H1 (cell line): ENCODE measurements at regions not wholly inside any gene's neighbourhood (a gene's known extent, or its start where the extent isn't known, plus 50 kb on each side); places are given as distances from the start of the nearest gene placed in this dataset.

Experiments used
- CTCF ChIA-PET: fragments of 300-600 bp; sonication (Branson Sonifier 250); formaldehyde crosslinking; loops from one replicate; lab custom pipeline; 2021; ENCODE audit not compliant: partially characterized antibody; lab: Charles Lee
- POLR2A ChIA-PET: fragments of 300-600 bp; sonication (Branson Sonifier 250); formaldehyde crosslinking; loops from one replicate; lab custom pipeline; 2021; ENCODE audit warnings: inconsistent platforms; ENCODE audit not compliant: partially characterized antibody; lab: Charles Lee
- DNase-seq, 2 experiments: peaks; one replicate each; pipeline versions ENCODE4 v3.0.0 to v3.0.0-alpha.2; 2010 to 2022; ENCODE audit warnings: low spot score in 2 of 2, low read depth in 1 of 2, mixed read lengths in 1 of 2
- FAIRE-seq: peaks from 2 replicates; lab custom pipeline; 2011; peaks lifted over from hg19 to GRCh38; lab: Jason Lieb, UNC
- H2AFZ ChIP-seq: 2 replicates; pipeline ENCODE4 v1.8.1; 2012; ENCODE audit warnings: low read length, inconsistent platforms
- H2AK5ac ChIP-seq: 2 replicates; pipeline ENCODE4 v1.6.1; 2013; ENCODE audit warnings: low read depth, low read length
- H2BK120ac ChIP-seq: replicated peaks from 2 replicates; pipeline ENCODE3; 2013; ENCODE audit warnings: low read depth, low read length, inconsistent platforms
- H2BK12ac ChIP-seq: 2 replicates; pipeline ENCODE4 v1.6.1; 2013; ENCODE audit warnings: low read depth, low read length
- H2BK15ac ChIP-seq: 2 replicates; pipeline ENCODE4 v1.6.1; 2013; ENCODE audit warnings: low read length
- H2BK20ac ChIP-seq: 2 replicates; pipeline ENCODE4 v1.6.1; 2013; ENCODE audit warnings: low read length
- H2BK5ac ChIP-seq: 2 replicates; pipeline ENCODE4 v1.6.1; 2013; ENCODE audit warnings: low read depth, low read length
- H3K14ac ChIP-seq: 2 replicates; pipeline ENCODE4 v1.6.1; 2013; ENCODE audit warnings: inconsistent platforms; ENCODE audit not compliant: insufficient read length
- H3K18ac ChIP-seq: 2 replicates; pipeline ENCODE4 v1.6.1; 2013; ENCODE audit warnings: low read length; ENCODE audit errors: extremely low read depth
- H3K23ac ChIP-seq: 2 replicates; pipeline ENCODE4 v1.6.1; 2013; ENCODE audit warnings: inconsistent platforms; ENCODE audit not compliant: insufficient read length
- H3K23me2 ChIP-seq: 2 replicates; pipeline ENCODE4 v1.6.1; 2013; ENCODE audit warnings: low read depth, low read length
- H3K27ac ChIP-seq: 2 replicates; pipeline ENCODE4 v1.6.1; 2011; ENCODE audit warnings: low read depth, low read length, inconsistent platforms
- H3K27me3 ChIP-seq, 4 experiments: replicated peaks in 1 of 4; 1 replicate in 1 of 4; 2 replicates in 3 of 4; pipeline versions ENCODE4 v1.6.1 to v1.8.1; 2011 to 2013; ENCODE audit warnings: low read length in 3 of 4, mild to moderate bottlenecking in 3 of 4, inconsistent platforms in 2 of 4, mixed read lengths in 2 of 4, moderate library complexity in 1 of 4; ENCODE audit not compliant: control insufficient read depth in 3 of 4, insufficient read depth in 3 of 4; ENCODE audit errors: extremely low read depth in 1 of 4
- H3K36me3 ChIP-seq, 4 experiments: 2 replicates each; pipeline versions ENCODE4 v1.6.1 to v1.8.1; 2011 to 2013; ENCODE audit warnings: mild to moderate bottlenecking in 4 of 4, low read length in 3 of 4, moderate library complexity in 2 of 4, control low read depth in 1 of 4, inconsistent platforms in 1 of 4; ENCODE audit not compliant: insufficient read depth in 4 of 4, control insufficient read depth in 2 of 4
- H3K4ac ChIP-seq: replicated peaks from 2 replicates; pipeline ENCODE3; 2013; ENCODE audit warnings: low read length, low read depth, mixed read lengths, inconsistent platforms; ENCODE audit not compliant: insufficient read length
- H3K4me1 ChIP-seq, 4 experiments: replicated peaks in 1 of 4; 1 replicate in 1 of 4; 2 replicates in 3 of 4; pipeline versions ENCODE4 v1.6.1 to v1.8.1; 2011 to 2013; ENCODE audit warnings: low read length in 3 of 4, inconsistent platforms in 2 of 4, mixed read lengths in 1 of 4; ENCODE audit not compliant: insufficient read depth in 4 of 4, control insufficient read depth in 3 of 4
- H3K4me2 ChIP-seq, 2 experiments: 2 replicates each; pipeline versions ENCODE4 v1.6.1 to v1.8.1; 2011 to 2013; ENCODE audit warnings: low read depth in 2 of 2, low read length in 2 of 2, control low read depth in 1 of 2, inconsistent platforms in 1 of 2, mild to moderate bottlenecking in 1 of 2; ENCODE audit not compliant: insufficient read depth in 1 of 2
- H3K4me3 ChIP-seq, 4 experiments: fragments of 200-600, 300-600 bp in 1 of 4; sonication (generic), shearing (Covaris generic), sonication (Bioruptor Twin) in 1 of 4; 2 replicates each; pipeline versions ENCODE4 v1.5.1 to v1.8.1; 2011 to 2016; ENCODE audit warnings: low read length in 4 of 4, low read depth in 3 of 4, control low read depth in 2 of 4, inconsistent platforms in 2 of 4, mild to moderate bottlenecking in 2 of 4, mixed read lengths in 1 of 4, moderate library complexity in 1 of 4; ENCODE audit not compliant: insufficient read depth in 2 of 4; ENCODE audit errors: extremely low read depth in 1 of 4
- H3K56ac ChIP-seq: replicated peaks from 2 replicates; pipeline ENCODE3; 2013; ENCODE audit warnings: low read depth, mild to moderate bottlenecking, mixed read lengths, low read length, inconsistent platforms; ENCODE audit not compliant: insufficient read length
- H3K79me1 ChIP-seq: 2 replicates; pipeline ENCODE4 v1.6.1; 2013; ENCODE audit warnings: low read depth, low read length, control low read depth
- H3K79me2 ChIP-seq, 2 experiments: 2 replicates each; pipeline versions ENCODE4 v1.6.1 to v1.8.1; 2012 to 2013; ENCODE audit warnings: low read length in 2 of 2, mild to moderate bottlenecking in 2 of 2, inconsistent platforms in 1 of 2; ENCODE audit not compliant: insufficient read depth in 2 of 2, control insufficient read depth in 1 of 2
- H3K9ac ChIP-seq, 4 experiments: replicated peaks in 1 of 4; 1 replicate in 1 of 4; 2 replicates in 3 of 4; pipeline versions ENCODE4 v1.6.1 to v1.8.1; 2011 to 2013; ENCODE audit warnings: low read depth in 3 of 4, low read length in 3 of 4, control low read depth in 2 of 4, mild to moderate bottlenecking in 2 of 4, moderate library complexity in 2 of 4, inconsistent platforms in 1 of 4; ENCODE audit errors: extremely low read depth in 1 of 4
- H3K9me3 ChIP-seq, 2 experiments: 2 replicates each; pipeline versions ENCODE4 v1.6.1 to v1.8.1; 2012 to 2013; ENCODE audit warnings: mild to moderate bottlenecking in 2 of 2, moderate library complexity in 2 of 2, control low read depth in 1 of 2, inconsistent platforms in 1 of 2, low read depth in 1 of 2, low read length in 1 of 2, mixed read lengths in 1 of 2; ENCODE audit not compliant: insufficient read depth in 2 of 2
- H4K20me1 ChIP-seq, 2 experiments: replicated peaks in 1 of 2; 2 replicates each; pipeline versions ENCODE3 to v1.8.1; 2011 to 2013; ENCODE audit warnings: inconsistent platforms in 2 of 2, low read length in 2 of 2, mild to moderate bottlenecking in 1 of 2; ENCODE audit not compliant: insufficient read depth in 2 of 2, control insufficient read depth in 1 of 2
- H4K5ac ChIP-seq: 2 replicates; pipeline ENCODE4 v1.6.1; 2013; ENCODE audit warnings: low read length, low read depth, mixed read lengths, inconsistent platforms; ENCODE audit not compliant: insufficient read length
- H4K8ac ChIP-seq: 2 replicates; pipeline ENCODE4 v1.8.0; 2013; ENCODE audit warnings: mild to moderate bottlenecking, moderate library complexity, low read length, inconsistent platforms; ENCODE audit not compliant: insufficient read depth; ENCODE audit errors: extremely low read depth
- H4K91ac ChIP-seq: replicated peaks from 2 replicates; pipeline ENCODE3; 2013; ENCODE audit warnings: low read length, mixed read lengths, inconsistent platforms; ENCODE audit not compliant: insufficient read length
- BRCA1 ChIP-seq: IDR thresholded peaks from 2 replicates; pipeline ENCODE4 v1.6.1; 2012; ENCODE audit warnings: low read depth, low read length, improper control_type of control experiment
- CREB1 ChIP-seq: IDR thresholded peaks from 2 replicates; pipeline ENCODE4 v1.6.1; 2012; ENCODE audit warnings: inconsistent platforms
- CTBP2 ChIP-seq: IDR thresholded peaks from 2 replicates; pipeline ENCODE4 v1.7.0; 2011; ENCODE audit warnings: borderline replicate concordance, mild to moderate bottlenecking, moderate library complexity, mixed read lengths, low read length; ENCODE audit not compliant: insufficient read depth, insufficient read length
- GABPA ChIP-seq: IDR thresholded peaks from 2 replicates; pipeline ENCODE4 v1.6.1; 2011; ENCODE audit warnings: mild to moderate bottlenecking, low read length, moderate library complexity, borderline replicate concordance; ENCODE audit not compliant: insufficient read depth
- GTF2F1 ChIP-seq: IDR thresholded peaks from 2 replicates; pipeline ENCODE4 v1.6.1; 2012; ENCODE audit warnings: low read depth, low read length, improper control_type of control experiment, borderline replicate concordance
- POLR2AphosphoS5 ChIP-seq: IDR thresholded peaks from 2 replicates; pipeline ENCODE4 v1.6.1; 2011; ENCODE audit warnings: low read depth, low read length
- POU5F1 ChIP-seq: IDR thresholded peaks from 2 replicates; pipeline ENCODE4 v1.6.1; 2011; ENCODE audit warnings: low read depth, mild to moderate bottlenecking, low read length, moderate library complexity
- RNF2 ChIP-seq: fragments of 200-900, 300-1000 bp; sonication (generic); IDR thresholded peaks from 2 replicates; pipeline ENCODE4 v1.7.1; 2016; ENCODE audit warnings: borderline replicate concordance, low read depth, mild to moderate bottlenecking, antibody characterized with exemption, low read length; ENCODE audit not compliant: poor library complexity, severe bottlenecking; ENCODE audit errors: missing control alignments
- RXRA ChIP-seq: IDR thresholded peaks from 2 replicates; pipeline ENCODE4 v1.6.1; 2011; ENCODE audit warnings: low read depth, mild to moderate bottlenecking, low read length, moderate library complexity; ENCODE audit not compliant: insufficient read depth
- SAP30 ChIP-seq: fragments of 300-600 bp; sonication (generic); IDR thresholded peaks from 2 replicates; pipeline ENCODE4 v1.7.1; 2012; ENCODE audit warnings: low read length, moderate library complexity, mild to moderate bottlenecking, inconsistent platforms; ENCODE audit not compliant: insufficient read depth, insufficient replicate concordance
- SP1 ChIP-seq: IDR thresholded peaks from 2 replicates; pipeline ENCODE4 v1.6.1; 2011; ENCODE audit warnings: low read depth, low read length
- SUZ12 ChIP-seq: fragments of 200-600 bp; sonication (generic); IDR thresholded peaks from 2 replicates; pipeline ENCODE4 v1.6.1; 2012; ENCODE audit warnings: mild to moderate bottlenecking, inconsistent platforms, low read length, moderate library complexity, mixed read lengths
- TAF7 ChIP-seq: optimal IDR thresholded peaks from 2 replicates; pipeline ENCODE3; 2011; ENCODE audit warnings: low read depth, mild to moderate bottlenecking, inconsistent platforms, low read length, moderate library complexity, borderline replicate concordance
- WGBS, 2 experiments: shearing (Covaris generic) in 1 of 2; methylation state at CpG; one replicate each; pipeline versions ENCODE4 v1.1.6 to v1.1.7; 2013 to 2015; ENCODE audit warnings: low lambda C conversion rate in 2 of 2, mixed read lengths in 2 of 2, inconsistent platforms in 1 of 2, low coverage in 1 of 2, missing lambda C conversion rate in 1 of 2; ENCODE audit not compliant: insufficient replicate concordance in 2 of 2, insufficient coverage in 1 of 2, insufficient read length in 1 of 2; ENCODE audit errors: extremely low coverage in 1 of 2, missing lambda C conversion rate in 1 of 2; 5-methylcytosine and 5-hydroxymethylcytosine counted together
- TF ChIP-seq, protein P1 (sequence below): IDR thresholded peaks from 2 replicates; pipeline ENCODE4 v1.6.1; 2011; ENCODE audit warnings: low read length, improper control_type of control experiment

DNA sequence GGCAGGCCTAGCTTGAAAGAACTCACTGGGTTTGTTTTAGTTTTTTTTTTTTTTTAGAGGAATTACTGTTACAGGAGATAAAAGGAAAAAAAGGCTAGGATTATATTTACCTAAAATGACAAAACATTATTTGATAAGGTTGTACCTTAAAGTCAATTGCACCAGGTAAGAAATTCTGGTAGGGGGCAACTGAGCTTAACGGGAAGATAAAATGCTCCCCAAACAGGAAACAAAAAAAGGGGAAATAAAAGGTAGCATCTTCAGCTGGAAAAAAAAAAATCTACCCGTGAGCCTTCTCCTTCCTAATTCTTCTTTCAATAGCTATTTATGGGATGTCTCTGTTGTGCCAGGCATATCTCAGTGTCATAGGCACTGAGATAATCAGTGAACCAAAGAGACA, 164.5 kb downstream of the PIK3R1 start:
- Histone ChIP-seq H3K4me1 (peaks cover 0 to 6% (median 1%) of the 10 kb centered on the region in 4 experiments; a peak in 1 of 7 replicates), H3K4ac (no peak overlapping the region), H3K23ac (no peak overlapping the region), H3K56ac (no peak overlapping the region), H3K9me3 (no peaks in the 10 kb centered on the region), H3K4me2 (no peak overlapping the region), H2BK15ac (no peak overlapping the region), H3K14ac (no peak overlapping the region), H3K18ac (no peak overlapping the region), H3K79me1 (no peaks in the 10 kb centered on the region), H3K4me3 (no peak overlapping the region), H2AFZ (no peak overlapping the region; the same call in 1 of the 2 replicates), H2AK5ac (no peak overlapping the region), H3K79me2 (no peaks in the 10 kb centered on the region), H2BK120ac (no peak overlapping the region), H3K23me2 (no peaks in the 10 kb centered on the region), H4K20me1 (no peaks in the 10 kb centered on the region), H4K8ac (no peak overlapping the region), H2BK12ac (no peak overlapping the region), H4K91ac (no peak overlapping the region), H4K5ac (no peak overlapping the region), H2BK20ac (no peak overlapping the region), H2BK5ac (no peak overlapping the region), H3K27ac (no peak overlapping the region), H3K9ac (no peak overlapping the region), H3K27me3 (no peaks in the 10 kb centered on the region), H3K36me3 (no peaks in the 10 kb centered on the region)
- ChIA-PET CTCF (no interaction called here), POLR2A (no interaction called here)
- no peak for TF ChIP-seq SUZ12
- no peak for TF ChIP-seq CREB1
- TF ChIP-seq, protein P1, sequence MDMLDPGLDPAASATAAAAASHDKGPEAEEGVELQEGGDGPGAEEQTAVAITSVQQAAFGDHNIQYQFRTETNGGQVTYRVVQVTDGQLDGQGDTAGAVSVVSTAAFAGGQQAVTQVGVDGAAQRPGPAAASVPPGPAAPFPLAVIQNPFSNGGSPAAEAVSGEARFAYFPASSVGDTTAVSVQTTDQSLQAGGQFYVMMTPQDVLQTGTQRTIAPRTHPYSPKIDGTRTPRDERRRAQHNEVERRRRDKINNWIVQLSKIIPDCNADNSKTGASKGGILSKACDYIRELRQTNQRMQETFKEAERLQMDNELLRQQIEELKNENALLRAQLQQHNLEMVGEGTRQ = no peak
- no peak for TF ChIP-seq SAP30
- no peak for TF ChIP-seq RNF2
- TF ChIP-seq POU5F1 = no peak
- no peak for TF ChIP-seq BRCA1
- no peak for TF ChIP-seq CTBP2
- no peak for TF ChIP-seq TAF7
- TF ChIP-seq SP1 = no peak
- no peak for TF ChIP-seq POLR2AphosphoS5
- no peak for TF ChIP-seq RXRA
- no peak for TF ChIP-seq GTF2F1
- no peak for TF ChIP-seq GABPA
- no peak for FAIRE-seq
- DNase-seq = no peak
- 100% methylated on average over 2 of the region's 2 CpGs; no CpG with 5 or more reads in 1 of the 2 experiments for WGBS, 2 experiments
